ENCODE measurements at regions not wholly inside any gene's neighbourhood (a gene's known extent, or its start where the extent isn't known, plus 50 kb on each side); places are given as distances from the start of the nearest gene placed in this dataset.

GRCh38 chr11:81963018-81963417 is 770.6 kb downstream of the FAM181B start:
- no peak for TF ChIP-seq POLR2A (IDR thresholded peaks at IDR 0.05; ENCODE audit: low read length)
- TF ChIP-seq GATA1 (IDR thresholded peaks at IDR 0.05; ENCODE audit: low read depth, low read length), result no peak
